CD4-positive, alpha-beta T cell treated with Interleukin-4 for 1 hour (primary cell): ENCODE measurements at regions not wholly inside any gene's neighbourhood (a gene's known extent, or its start where the extent isn't known, plus 50 kb on each side); places are given as distances from the start of the nearest gene placed in this dataset.

Source experiments
- DNase-seq, 2 donors: peaks; one replicate each; pipeline ENCODE4 v3.0.0-alpha.2; 2020 to 2022

DNA sequence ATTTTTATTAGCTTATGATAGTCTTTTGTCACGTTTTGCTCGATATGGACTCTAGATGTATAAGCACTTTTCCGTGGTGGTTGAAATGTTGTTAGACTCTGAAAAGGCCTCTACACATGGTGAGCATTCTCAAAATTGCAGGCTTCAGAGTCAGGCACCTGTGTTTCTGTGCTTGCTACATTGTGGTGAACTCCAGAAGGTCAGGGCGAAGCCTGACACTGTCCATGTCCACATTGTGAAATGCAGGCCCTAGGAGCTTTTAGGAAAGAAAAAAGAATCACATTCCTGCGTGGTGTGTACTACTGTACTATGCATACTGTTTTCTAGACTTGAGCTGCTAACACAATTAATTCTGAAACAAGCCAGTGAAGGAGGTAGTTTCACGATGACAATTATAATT, 86.3 kb downstream of the HS3ST1 start:
- no peak for DNase-seq

DNA sequence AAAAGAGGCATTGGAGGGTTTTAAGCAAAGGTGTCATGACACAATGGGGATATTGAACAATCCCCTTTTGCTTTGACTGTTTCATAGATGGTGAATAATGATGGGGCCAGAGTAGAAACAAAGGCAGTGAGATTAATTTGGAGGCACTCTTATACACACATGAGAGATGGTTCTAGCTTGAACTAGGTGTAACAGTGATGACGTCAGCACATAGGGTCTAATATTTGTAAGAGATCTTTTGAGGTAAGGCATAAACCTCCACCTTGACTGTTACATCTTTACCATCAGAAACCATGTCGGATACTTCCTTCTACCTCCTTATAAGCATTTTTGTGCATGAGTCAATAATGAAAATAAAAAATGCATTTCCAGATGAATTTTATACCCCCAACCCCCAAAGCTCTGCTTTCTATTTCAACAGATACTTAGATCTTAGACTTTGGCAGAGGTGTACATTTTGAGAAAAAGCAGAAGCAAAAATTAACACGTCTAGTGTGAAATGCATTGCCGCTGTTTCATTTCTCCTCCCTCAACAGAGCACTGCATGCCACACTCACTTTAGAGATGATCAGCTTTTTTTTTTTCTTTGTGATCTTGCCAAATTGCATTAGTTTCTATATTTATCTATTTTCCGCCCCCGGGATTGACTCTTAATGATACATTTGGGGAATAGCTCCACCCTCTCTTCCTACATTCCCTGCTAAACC, 87.2 kb downstream of the HS3ST1 start:
- no peak for DNase-seq

GRCh38 chr4:11338956-11339782, 89.5 kb downstream of the HS3ST1 start:
- DNase-seq = no peak

- DNase-seq = no peak
These were observed 91.4 kb downstream of the HS3ST1 start for GRCh38 chr4:11337287-11337686.

DNA sequence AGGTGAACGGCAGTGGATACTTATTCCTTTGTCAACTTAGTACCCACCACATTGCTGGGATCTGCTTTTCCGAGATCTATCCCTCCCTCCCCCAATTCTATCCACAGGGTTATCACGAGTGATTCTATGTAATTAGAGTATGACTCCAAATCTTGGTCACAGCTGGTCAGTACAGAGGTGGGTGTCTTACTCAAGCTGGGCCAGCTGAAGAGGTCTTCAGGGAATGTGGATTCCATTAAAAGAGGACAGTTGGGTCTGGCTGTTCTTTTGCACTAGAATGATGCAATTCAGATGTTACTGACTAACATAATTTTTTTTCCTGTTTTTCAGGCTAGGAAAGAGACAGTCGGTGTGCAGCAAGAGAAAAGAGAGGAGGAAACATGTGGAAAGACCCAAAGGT, 92.3 kb downstream of the HS3ST1 start:
- DNase-seq = no peak

DNA sequence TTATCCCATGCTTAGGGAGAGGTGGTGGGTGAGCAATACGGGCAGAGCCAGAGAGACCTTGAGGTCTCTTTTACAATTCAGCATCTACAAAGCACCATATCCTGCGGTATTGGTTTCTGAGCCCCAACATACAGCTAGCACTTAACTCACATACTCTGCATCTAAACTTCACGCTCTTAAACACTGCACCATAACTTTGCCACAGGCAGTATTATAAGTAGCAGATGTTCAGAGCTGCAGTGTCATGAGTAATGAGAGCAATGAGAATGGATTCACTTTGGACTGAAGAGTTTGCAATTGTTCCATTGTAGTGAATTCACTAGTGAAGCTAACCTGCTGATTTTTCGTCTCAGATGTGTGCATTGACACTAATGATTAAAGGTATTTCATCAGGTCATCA, 93.8 kb downstream of the HS3ST1 start:
- DNase-seq = no peak

DNA sequence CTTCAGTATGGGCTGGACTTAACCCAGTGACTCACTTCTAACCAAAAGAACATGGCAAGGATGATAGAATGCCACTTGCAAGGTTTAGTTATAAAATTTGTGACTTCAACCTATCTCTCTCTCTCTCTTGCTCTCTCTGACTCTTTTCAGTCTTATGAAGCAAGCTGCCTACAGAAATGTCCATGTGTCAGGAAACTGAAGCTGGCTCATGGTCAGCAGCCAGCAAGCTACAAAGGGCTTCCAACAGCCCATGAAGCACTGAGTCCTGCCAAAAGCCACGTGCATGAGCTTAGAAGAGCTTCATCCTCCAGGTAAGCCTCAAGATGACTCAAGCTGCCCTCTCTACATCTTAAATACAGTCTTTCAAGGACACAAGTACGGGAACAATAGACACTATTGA, 100.3 kb downstream of the HS3ST1 start:
- DNase-seq = no peak

DNA sequence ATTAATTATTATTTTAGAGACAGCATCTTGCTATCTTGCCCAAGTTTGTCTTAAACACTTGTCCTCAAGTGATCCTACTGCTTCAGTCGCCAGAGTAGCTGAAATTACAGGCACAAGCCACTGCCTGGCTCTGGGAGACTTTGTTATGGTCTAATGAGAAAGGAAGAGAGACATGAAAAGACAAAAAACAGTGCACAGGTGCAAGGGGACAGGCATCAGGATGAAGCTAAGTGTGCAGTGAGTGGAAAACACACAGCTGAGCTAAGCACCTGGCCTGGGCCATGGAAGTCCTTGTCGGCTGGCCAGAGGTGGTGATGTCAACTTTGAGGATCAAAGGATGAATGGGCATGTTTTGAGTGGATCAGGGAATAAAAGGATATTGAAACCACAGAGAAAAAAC, 102.7 kb downstream of the HS3ST1 start:
- no peak for DNase-seq

DNA sequence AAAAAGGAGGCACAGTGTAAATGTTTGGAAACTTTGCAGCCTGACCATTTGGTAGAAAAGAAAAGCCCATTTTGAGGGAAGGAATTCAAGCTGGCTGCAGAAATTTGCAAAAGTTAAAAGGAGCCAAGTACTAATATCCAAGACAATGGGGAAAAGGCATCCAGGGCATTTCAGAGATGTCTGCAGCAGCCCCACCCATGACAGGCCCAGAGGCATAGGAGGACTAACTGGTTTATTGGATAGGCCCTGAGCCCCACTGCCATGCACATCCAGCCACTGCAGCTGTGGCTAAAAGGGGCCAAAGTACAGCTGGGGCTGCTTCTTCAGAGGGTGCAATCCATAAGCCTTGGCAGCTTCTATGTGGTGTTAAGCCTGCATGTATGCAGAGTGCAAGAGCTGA, 104.9 kb downstream of the HS3ST1 start:
- DNase-seq = no peak

- no peak for DNase-seq
These were observed 115.3 kb downstream of the HS3ST1 start for GRCh38 chr4:11313157-11313943.

- no peak for DNase-seq
These were observed 116.3 kb downstream of the HS3ST1 start for GRCh38 chr4:11312389-11312788.

DNA sequence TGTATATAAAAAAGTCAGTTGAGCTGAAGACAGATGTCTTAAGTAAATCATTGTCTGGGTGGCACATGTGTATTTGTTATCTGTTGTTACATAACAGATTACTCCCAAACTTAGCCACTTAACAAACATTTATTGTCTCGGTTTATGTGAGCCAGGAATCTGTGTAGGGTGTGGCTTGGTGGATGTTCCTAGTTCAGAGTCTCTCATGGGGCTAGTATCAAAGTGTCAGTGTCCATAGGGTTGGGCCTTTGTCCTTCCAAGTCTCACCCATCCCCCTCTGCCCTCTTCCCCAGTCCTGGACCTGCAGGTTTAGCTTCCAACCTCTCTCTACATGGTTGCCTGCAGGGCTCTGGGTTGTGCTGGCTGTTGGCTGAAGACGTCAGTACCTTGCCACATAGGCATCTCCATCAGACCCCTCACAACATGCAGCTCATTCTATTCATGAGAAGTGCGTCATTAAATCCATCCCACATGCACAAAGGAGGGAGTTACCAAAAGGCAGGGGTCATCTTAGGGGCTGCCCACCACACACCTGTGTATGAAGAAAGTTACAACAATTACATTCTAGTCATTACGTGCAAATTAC, 127.5 kb downstream of the HS3ST1 start:
- no peak for DNase-seq

DNA sequence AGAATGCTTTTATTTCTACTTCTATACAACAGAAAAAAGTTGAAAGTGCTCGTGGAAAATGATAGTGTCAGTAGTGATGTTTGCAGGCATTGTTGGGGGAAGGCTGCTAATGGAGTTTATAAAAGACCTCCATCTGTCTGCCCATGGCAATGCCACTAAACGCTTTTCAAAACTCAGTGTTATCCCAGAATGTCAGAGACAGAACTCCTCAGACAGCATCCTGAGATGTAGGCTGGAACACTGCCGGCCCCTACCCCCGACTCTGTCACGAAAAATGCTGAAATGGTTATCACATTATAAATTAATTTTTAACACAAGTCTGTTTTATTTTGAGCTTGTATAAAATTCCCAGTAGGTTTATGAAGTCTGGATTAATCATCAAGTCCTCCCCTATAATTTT, 128.9 kb downstream of the HS3ST1 start:
- no peak for DNase-seq

DNA sequence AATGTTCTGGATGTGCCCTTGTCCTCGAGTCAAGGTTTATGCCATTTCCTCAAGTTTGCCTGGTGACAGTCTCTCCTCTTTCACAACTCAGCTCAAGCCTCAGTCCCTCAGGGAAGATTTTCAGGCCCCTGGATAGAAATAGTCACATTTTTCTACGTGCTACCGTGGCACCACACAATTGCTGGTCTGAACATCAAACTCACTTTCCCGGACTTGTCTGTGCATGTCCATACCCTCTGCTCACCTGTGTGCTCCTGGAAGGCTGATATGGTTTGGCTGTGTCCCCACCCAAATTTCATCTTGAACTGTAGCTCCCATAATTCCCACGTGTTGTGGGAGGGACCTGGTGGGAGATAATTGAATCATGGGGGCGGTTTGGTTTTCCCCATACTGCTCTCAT, 129.7 kb downstream of the HS3ST1 start:
- DNase-seq = no peak

GRCh38 chr4:11298451-11298850, 130.2 kb downstream of the HS3ST1 start:
- DNase-seq = no peak

- DNase-seq = no peak
These were observed 131.1 kb downstream of the HS3ST1 start for GRCh38 chr4:11297627-11298026.

- DNase-seq = no peak
These were observed 131.5 kb downstream of the HS3ST1 start for GRCh38 chr4:11297201-11297600.

DNA sequence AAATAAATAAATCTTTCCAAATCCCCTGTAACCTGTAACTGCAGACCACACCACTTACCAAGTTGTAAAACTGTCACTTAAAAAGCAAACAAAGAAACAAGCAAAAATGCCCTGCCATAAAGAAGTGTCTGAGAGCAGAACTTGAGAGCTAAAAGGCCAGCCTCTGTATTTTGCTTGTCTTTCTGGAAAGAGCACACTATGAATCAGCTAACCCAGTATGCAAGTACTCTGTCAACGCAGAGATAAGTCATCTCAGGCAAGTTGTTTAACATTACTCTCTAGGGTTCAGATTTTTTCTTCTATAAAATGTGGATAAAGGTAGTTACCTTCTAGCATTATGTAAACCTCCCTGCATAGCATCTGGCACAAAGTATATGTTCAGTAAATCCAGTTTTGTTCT, 134.8 kb downstream of the HS3ST1 start:
- no peak for DNase-seq

- DNase-seq = no peak
These were observed 141.6 kb downstream of the HS3ST1 start for GRCh38 chr4:11287055-11287454.

GRCh38 chr4:11286533-11286932, 142.2 kb downstream of the HS3ST1 start:
- DNase-seq = no peak

GRCh38 chr4:11281720-11282119, 147.0 kb downstream of the HS3ST1 start:
- no peak for DNase-seq

- DNase-seq = no peak
These were observed 157.4 kb downstream of the HS3ST1 start for GRCh38 chr4:11271263-11271662.

DNA sequence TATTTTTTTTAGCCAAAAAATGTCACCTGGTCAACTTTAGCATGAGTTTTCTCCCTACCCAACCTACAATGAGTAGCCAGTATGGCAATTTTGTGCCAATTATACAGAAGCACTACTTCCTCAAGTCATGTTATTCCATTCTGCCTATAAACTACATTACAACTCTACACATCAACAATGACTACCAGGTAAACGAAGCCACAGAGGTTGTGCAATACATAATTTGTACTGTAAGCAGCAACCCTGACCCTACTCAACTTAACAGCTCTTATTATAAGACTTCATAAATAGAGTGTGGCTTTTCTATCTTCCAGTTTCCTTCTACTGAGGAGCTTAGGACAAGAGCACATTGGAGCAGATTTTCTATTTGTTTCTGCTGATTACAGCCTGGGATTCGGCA, 160.5 kb downstream of the HS3ST1 start:
- DNase-seq = no peak
